HG03354 (cell line): ENCODE measurements at regions not wholly inside any gene's neighbourhood (a gene's known extent, or its start where the extent isn't known, plus 50 kb on each side); places are given as distances from the start of the nearest gene placed in this dataset.

Experiments used
- ATAC-seq: cut with Tn5 transposase; IDR thresholded peaks from one replicate; pipeline ENCODE4 v1.9.1; 2021; ENCODE audit warnings: mild to moderate bottlenecking; ENCODE audit not compliant: unreplicated experiment, poor library complexity, severe bottlenecking

- ATAC-seq, result peak; percentile 29
Measured at GRCh38 chrX:38882894-38883626, 81.8 kb downstream of the MID1IP1 start.

- no peak for ATAC-seq
Measured at GRCh38 chrX:38886112-38886511, 84.9 kb downstream of the MID1IP1 start.

GRCh38 chrX:38887222-38887621, 86.0 kb downstream of the MID1IP1 start:
- ATAC-seq, result no peak

- no peak for ATAC-seq
Measured at GRCh38 chrX:38890326-38890725, 89.1 kb downstream of the MID1IP1 start.

- no peak for ATAC-seq
Measured at GRCh38 chrX:38890963-38891362, 89.7 kb downstream of the MID1IP1 start.

- peak; percentile 99 for ATAC-seq
Measured at GRCh38 chrX:38891641-38892413, 90.6 kb downstream of the MID1IP1 start.

- ATAC-seq, result no peak
Measured at GRCh38 chrX:38893441-38893840, 92.2 kb downstream of the MID1IP1 start.

- no peak for ATAC-seq
Measured at GRCh38 chrX:38895775-38896174, 94.5 kb downstream of the MID1IP1 start.

GRCh38 chrX:38896724-38897298, 95.6 kb downstream of the MID1IP1 start:
- ATAC-seq, result peak; percentile 83

- ATAC-seq, result no peak
Measured at GRCh38 chrX:38898261-38898660, 97.0 kb downstream of the MID1IP1 start.

GRCh38 chrX:38899650-38900049, 98.4 kb downstream of the MID1IP1 start:
- no peak for ATAC-seq

GRCh38 chrX:38900719-38901118, 99.5 kb downstream of the MID1IP1 start:
- ATAC-seq, result no peak

- ATAC-seq, result no peak
Measured at GRCh38 chrX:38902972-38903492, 101.8 kb downstream of the MID1IP1 start.

GRCh38 chrX:38916801-38917200, 115.5 kb downstream of the MID1IP1 start:
- ATAC-seq, result no peak

- no peak for ATAC-seq
Measured at GRCh38 chrX:38917954-38918353, 116.7 kb downstream of the MID1IP1 start.

GRCh38 chrX:38919202-38919601, 117.9 kb downstream of the MID1IP1 start:
- no peak for ATAC-seq

- no peak for ATAC-seq
Measured at GRCh38 chrX:38919853-38920528, 118.7 kb downstream of the MID1IP1 start.

GRCh38 chrX:38923451-38923969, 122.3 kb downstream of the MID1IP1 start:
- peak; percentile 65 for ATAC-seq

GRCh38 chrX:38927592-38927991, 126.3 kb downstream of the MID1IP1 start:
- ATAC-seq, result no peak

- no peak for ATAC-seq
Measured at GRCh38 chrX:38929966-38930421, 128.7 kb downstream of the MID1IP1 start.
